UCSD-AML1 (cell line): ENCODE measurements at regions not wholly inside any gene's neighbourhood (a gene's known extent, or its start where the extent isn't known, plus 50 kb on each side); places are given as distances from the start of the nearest gene placed in this dataset.

Source experiments
- DNase-seq: peaks from one replicate; lab custom pipeline; 2025; ENCODE audit not compliant: unreplicated experiment; lab: John Stamatoyannopoulos, UW

DNA sequence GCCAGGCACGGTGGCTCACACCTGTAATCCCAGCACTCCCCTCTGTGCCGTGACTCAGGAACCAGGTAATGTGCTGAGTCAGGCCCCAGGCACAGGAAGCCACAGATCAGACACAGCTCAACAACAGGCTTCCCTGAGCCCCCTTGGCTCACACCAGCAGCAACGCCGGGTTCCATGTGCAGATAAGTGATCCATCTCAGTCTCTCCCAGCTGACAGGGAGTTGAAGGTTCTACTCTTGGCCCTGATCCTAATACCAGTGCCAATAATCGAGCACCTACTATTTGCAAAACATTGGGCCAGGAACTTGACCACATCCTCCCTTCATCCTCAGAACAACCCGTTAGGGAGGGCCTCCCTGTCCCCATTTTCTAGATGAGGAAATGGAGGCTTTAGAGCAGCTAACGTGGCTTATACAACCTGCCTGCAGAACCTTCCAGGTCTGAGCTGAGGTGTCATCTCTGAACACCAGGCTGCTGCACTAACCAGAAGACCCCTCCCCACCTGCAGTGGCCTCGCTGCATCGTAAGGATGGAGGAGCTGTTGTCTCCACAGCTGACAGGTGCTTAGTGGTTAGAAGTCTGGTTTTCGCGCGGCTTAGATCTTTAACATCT is 64.8 kb upstream of the AMZ2 start:
- DNase-seq, result no peak

DNA sequence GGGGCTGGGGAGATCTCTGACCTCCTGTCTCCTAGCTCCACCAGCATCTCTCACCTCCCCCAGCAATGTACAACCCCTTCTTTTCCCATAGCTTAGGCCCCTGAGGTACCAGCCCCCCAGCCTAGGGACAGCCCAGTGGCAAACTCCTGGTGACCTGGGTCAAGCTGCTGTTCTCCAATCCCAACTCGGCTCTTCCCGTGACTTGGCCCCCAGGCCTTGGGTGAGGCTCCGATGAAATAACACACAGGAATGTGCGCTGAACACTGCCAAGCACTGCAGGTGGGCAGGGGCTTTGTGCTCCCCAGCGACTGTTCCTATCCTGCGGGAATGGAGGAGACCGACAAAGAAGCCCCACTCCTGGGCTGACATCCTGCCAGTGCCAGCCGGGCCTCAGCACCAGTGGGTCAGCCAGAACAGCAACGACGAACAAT is 63.7 kb upstream of the AMZ2 start:
- DNase-seq, result no peak

DNA sequence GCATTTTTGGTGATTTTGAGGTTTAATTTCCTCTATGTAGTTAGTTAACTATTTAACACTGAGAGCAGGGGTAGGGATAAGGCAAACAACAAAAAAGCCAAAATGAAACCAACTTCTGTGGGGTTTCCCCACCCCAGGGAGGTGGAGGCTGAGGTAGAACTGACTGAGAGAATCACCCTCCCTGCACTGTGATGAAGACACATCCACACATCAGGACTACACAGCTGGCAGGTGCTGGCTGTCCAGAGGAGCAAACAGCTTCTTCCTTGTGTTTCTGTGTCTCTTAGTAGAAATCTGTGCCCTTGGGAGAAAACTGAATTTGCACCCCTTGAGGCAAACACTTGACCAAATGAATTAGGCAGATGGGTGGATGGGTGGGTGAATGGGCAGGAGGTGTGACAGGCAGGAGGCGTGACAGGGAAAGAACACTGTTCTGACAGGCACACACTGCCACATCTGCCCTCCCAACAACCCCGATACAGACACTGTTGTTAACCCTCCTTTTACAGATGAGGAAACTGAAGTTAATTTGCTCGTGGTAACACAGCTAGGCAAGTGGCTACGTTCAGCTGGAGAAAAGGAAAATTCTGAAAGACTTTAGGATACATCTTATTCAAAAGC is 62.9 kb upstream of the AMZ2 start:
- DNase-seq, result no peak

DNA sequence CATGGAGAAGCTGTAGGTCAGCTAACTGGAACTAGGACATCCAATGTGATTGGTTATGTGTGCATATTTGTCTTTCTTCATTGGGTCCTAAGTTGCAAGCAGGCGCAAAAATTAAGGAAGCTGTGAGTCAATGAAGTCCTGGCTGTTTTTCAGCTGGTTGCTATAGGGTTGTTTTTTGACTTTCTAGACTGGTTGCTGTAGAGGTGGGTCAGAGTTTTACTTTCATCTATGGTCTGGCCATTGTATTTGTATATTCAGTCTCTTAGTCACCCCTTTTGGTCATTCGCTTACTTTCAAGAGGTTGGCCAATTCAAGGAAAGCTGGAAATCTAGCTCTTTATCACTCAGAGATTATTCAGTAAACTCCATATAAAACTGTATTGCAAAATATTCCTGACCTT is 62.0 kb upstream of the AMZ2 start:
- DNase-seq, result no peak

DNA sequence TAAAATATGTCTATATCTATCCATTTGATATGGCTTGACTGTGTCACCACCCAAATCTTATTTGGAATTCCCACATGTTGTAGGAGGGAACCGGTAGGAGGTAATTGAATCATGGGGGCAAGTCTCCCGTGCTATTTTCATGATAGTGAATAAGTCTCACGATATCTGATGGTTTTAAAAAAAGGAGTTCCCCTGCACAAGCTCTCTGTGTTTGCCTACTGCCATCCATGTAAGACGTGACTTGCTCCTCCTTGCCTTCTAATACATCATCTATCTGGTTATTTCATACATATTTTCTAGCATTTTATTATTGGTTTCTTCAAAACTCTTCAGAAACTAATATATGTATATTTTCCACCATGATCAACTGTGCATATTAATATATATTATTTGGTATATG is 57.3 kb upstream of the AMZ2 start:
- no peak for DNase-seq

DNA sequence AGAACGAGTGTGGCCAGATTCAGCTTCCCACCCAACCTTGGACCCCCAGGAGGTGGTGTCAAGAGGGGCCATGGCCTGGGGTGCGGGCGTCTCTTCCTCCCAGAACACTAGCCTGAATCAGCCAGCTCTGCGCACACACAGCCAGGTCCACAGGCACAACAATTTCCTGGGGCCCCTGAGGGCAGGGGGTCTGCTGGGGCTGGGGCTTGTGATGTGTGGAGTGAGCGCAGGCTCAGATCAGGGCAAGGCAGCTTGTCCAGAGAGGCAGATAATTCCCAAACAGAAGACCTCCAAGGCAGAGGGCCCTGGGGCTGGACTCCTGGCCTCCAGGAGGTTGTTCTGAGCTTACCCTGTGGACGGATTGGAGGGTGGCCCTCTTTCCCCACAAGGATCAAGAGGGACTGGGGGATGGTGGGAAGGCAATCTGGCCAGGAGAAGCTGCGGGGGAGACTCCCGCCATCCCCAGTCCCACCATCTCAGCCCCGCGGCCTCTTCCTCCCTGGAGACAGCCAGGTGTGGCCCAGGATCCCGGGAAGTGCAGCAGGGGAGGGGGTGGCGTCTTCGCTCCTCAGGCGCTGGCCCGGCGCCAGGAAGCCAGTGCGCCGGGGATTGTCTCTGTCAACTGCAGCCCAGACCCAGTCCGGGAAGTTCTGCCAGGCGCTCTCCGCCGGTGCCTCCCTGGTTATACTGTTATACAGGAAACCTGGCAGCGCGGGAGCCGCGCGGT is 52.0 kb upstream of the AMZ2 start:
- no peak for DNase-seq

DNA sequence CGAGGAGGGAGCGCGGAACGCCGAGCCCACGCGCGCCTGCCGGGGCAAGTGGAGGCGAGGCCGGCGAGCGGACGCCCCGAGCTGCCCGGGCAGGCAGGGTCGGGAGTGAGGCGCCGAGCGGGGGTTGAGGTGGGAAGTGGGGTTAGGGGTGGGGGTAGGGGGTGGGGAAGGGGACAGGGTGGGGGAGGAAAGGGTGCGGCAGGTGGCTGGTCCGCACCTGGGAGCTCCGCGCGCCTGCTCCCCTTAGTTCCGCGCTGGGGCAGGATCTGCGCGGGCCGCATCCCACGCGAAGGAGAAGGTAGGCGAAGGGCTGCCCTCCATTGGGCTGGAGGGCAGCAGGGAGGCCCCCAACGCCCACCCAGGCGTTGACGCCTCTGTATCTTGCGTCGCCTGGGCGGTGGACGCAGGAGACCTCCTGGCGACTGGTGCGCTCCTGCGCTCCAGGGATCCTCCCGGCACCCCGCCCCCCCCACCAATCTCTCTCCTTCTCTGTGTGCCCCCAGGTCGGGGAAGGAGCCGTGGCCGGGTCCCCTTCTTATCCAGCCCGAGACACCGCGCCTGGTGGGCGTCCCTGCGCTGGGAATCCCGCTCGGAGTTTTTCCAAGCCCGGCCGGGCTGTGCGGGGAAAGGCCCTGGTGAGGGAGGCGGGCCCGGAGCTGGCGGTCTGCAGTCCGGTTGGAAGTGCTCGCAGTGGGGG is 51.3 kb upstream of the AMZ2 start:
- no peak for DNase-seq

DNA sequence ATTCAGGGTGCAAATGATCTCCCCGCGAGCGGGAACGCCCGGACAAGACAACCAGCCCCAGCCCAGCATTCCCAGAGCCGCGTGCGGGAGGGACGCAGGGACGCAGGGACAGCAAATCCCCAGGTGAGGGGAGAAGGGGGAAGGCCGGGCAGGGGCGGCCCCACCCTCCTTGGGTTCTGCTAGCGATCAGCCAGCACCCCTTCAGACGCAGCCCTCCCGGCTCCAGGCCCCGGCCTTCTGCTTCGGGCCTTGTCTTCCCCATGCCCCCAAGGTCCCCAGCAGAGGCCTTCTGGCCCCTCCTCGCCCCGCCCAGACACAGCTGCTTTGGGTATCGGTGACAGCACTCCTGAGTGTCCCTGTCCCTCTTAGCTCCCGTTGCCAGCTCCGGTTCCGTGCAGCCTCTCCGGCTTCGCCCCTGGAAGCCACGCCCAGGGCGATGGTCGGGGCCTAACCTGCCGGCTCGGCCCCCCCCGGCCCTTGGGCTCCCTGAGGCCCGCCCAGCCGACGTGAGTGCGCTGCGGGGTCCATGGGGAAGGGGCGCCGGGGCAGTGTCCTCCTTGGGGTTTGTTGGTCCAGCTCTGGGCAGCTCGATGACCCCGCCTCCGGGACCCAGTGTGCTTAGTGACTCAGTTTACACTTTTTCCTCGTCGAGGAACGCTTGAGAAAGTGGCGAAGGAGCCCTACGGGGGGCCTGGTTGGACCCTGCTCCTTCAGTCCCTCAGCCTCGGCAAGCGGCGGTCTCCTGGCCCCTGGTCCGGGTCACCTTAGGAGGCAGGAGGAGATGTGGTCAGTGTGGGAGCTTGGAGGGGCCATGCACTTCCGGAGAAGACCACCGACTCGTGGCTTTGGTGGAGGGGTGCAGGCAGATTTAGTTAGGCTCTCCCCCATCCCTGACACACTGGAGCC is 50.5 kb upstream of the AMZ2 start:
- no peak for DNase-seq

DNA sequence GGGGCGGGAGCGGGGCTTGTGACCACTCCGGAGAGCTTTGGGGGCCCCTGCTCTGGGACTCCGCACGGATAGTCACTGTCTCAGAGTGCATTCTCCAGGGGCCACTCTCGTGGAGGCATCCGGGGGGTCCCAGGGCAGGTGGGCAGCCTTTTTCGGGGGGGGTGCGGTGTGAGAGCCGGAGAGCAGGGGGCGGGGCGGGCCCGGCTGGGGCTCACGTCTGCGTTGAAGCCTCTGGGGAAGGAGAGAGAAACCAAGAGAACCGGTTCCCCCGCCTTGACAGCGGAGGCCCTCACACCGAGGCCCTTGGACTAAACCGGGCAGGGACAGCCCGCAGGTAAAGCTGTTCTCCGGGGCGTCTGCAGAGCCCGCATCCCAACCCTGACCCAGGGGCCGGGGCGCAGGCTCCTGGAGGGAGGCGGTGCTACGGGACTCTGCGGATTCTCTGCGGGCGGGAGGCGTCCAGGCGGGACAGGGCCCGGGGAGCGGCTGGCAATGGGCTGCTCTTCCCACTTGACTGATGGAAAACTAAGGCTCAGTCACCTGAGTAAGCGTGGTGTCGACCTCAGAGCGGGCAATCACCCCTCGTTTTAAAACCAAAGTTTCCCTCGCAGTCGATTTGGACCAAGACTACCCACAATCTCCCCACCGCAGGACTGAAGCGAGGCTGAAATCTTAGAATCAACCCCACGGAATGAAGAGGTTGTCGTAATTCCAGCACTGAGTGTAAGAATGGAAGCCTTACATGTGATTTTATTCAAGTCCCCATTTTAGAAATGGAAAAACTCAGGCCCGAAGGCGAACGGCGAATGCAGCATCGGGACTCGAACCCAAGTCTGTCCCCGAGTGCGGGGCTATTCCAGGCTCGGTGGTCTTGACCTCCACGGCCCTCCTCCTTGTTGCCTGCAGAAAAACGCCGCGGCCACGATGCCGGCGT is 49.6 kb upstream of the AMZ2 start:
- DNase-seq, result no peak
